ENCODE measurements at regions not wholly inside any gene's neighbourhood (a gene's known extent, or its start where the extent isn't known, plus 50 kb on each side); places are given as distances from the start of the nearest gene placed in this dataset.

GRCh38 chr1:232249861-232250777 lies 379.8 kb downstream of the SIPA1L2 start:
- Histone ChIP-seq H3K27ac (no peak overlapping the region), H3K4me3 (no peak overlapping the region)
- no peak for TF ChIP-seq CTCF (IDR thresholded peaks at IDR 0.05)
- no peak for DNase-seq (ENCODE audit: low spot score)

GRCh38 chr1:232249339-232249738 lies 380.6 kb downstream of the SIPA1L2 start:
- no peak overlapping the region for H3K4me3 ChIP-seq
- no peak overlapping the region for H3K27ac ChIP-seq
- TF ChIP-seq CTCF (IDR thresholded peaks at IDR 0.05), result no peak
- no peak for DNase-seq (ENCODE audit: low spot score)

GRCh38 chr1:232248276-232248820 lies 381.6 kb downstream of the SIPA1L2 start:
- Histone ChIP-seq H3K4me3 (no peak overlapping the region), H3K27ac (no peak overlapping the region)
- no peak for DNase-seq (ENCODE audit: low spot score)
- TF ChIP-seq CTCF (IDR thresholded peaks at IDR 0.05), result no peak

GRCh38 chr1:232247669-232248068 lies 382.3 kb downstream of the SIPA1L2 start:
- DNase-seq (ENCODE audit: low spot score), result no peak
- no peak for TF ChIP-seq CTCF (IDR thresholded peaks at IDR 0.05)
- Histone ChIP-seq H3K27ac (no peak overlapping the region), H3K4me3 (no peak overlapping the region)

GRCh38 chr1:232244426-232244825 lies 385.5 kb downstream of the SIPA1L2 start:
- no peak for TF ChIP-seq CTCF (IDR thresholded peaks at IDR 0.05)
- H3K4me3 ChIP-seq, result no peak overlapping the region
- no peak for DNase-seq (ENCODE audit: low spot score)
- H3K27ac ChIP-seq, result no peak overlapping the region

- no peak for TF ChIP-seq CTCF (IDR thresholded peaks at IDR 0.05)
Measured at GRCh38 chr1:232239998-232240397, 389.9 kb downstream of the SIPA1L2 start.

GRCh38 chr1:232239522-232239921 lies 390.4 kb downstream of the SIPA1L2 start:
- no peak for DNase-seq (ENCODE audit: low spot score)
- Histone ChIP-seq H3K4me3 (no peak overlapping the region), H3K27ac (no peak overlapping the region)
- no peak for TF ChIP-seq CTCF (IDR thresholded peaks at IDR 0.05)

More at GRCh38 chr1:232239998-232240397, 389.9 kb downstream of the SIPA1L2 start:
- DNase-seq (ENCODE audit: low spot score), result no peak
- Histone ChIP-seq H3K4me3 (no peak overlapping the region), H3K27ac (no peak overlapping the region)
